LHCN-M2 (cell line): ENCODE measurements at regions not wholly inside any gene's neighbourhood (a gene's known extent, or its start where the extent isn't known, plus 50 kb on each side); places are given as distances from the start of the nearest gene placed in this dataset.
"Not testable (repeated sequence)": the region's sequence is repeated elsewhere in the genome, so short reads cannot be mapped to it uniquely, and the experiment has no call there.

ENCODE experiments used
- DNase-seq: peaks from one replicate; pipeline ENCODE4 v3.0.0-alpha.2; 2012; ENCODE audit warnings: low read depth

DNA sequence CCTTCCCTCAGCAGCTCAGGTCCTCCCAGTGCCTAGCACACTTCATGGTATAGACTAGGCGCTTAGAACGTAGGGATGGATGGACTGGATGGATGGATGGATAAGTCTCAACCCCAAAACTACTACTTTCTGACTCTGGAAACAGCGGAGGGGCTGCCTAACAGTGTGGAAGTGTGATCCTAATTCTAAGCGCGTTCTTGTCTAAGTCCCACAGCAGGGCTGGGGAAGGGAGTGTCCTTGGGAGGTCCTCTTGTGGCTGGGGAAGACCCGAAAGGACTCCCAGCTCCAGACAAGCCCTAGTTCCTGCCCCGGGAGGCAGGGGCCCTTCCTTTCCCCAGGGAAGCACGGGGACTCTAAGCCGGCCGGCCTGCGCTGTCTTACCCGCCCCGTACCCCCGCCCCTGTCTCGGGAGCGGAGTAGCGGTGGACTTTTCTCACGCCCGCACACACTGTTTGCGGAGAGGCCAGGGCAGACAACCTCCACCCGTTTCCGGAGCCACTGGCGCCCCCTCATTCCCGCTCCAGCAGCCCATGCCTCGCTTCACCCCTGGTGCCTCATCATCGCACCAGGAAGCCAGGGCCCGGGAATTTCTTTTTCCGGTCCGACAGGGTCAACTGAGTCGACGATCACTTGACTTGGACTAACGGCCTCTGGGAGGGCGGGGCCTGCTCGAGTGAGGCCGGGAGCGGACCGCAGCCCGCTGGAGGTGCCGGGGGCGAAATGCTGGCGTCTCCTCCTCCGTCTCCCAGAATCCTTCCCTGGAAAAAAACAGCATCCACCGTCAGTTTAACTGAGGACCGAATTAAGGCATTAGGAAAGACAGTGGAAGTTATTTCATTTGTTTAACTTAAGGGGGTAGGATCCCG lies 133.3 kb downstream of the TBC1D2B start:
- DNase-seq: peak; percentile 74

DNA sequence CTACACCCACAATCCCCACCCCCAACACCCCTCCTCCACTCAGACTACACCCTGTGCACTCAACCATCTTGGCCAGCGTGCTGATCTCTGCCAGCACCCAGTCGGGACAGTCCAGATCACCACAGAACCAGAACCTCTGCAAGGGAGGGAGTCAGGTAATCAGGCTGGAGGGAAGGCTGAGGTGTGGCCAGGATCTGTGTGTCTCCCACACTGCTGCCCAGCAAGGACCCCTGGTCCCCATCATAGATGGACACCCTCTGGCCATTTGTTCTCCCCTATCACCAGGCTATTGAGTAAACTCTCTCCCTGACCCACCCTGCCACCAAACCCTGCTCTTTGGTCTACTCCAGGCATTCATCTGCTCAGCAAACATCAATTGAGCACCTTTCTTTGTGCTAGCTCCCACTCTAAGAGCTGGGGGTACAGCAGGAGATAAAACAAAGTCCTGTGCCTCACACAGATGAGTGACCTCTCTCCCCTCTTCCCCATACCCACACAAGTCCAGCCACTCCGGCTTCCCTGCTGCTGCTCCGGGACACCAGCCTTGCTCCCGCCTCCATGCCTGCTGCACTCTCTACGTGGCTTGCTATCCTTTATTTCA lies 134.8 kb downstream of the TBC1D2B start:
- DNase-seq: no peak

DNA sequence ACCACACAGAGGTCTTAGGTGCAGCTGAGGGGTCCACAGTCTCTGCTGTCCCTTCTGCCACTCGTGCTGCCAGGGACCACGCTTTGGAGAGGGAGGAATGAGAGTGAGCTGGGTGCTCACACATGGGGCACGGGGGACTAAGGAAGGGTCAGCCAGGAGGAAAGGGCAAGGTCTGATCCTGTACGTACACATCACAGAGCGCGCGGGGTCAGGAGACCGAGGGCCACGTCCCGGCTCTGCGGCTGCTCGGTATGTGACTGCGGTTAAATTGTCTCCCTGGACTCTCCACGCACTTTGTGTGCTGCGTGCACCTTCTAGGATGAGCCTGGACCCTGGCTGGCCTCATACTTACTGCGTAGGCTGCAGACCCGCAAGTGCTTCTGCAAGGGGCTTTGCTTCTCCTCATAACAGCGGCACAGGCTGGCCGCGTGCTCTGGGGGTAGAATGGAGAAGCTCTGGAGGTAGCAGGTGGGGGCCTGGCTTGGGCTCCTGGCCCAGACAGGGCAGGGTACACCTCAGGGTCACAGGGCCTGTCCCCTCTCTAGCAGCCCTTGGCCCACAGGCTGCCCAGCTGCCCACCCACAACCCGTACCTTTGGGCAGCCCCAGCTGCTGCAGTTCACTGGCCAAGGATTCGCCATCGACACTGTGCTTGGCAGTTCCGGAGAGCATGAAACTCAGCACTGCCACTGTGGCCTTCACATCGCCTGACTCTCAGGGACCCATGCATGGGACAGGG lies 136.3 kb downstream of the TBC1D2B start:
- not testable (repeated sequence) for DNase-seq

DNA sequence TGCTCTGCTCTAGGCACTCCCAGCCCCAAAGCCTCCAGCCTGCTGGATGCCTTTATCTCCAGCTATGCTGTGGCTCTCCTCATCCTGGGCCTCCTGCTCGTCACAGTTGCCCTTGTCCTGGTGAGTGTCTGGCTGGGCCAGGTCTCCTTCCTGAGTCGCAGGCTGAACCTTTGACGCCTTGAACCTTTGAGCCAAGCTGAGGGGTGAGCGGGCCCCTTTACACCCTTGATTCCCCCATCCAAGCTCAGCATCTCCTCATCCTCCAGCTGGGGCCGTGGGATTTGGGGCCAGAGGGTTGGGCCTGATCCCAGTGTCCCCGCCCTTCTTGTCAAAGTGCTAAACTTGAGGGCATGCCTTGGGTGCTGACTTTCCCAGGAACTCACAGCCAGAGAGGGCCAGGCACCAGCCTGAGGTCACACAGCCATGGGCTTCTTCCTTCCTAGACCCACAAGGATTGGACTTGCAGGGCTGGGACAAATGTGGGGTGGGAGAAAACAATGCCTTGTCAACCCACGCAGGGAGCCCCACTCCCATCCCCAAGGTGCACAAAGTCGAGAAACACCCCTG lies 137.0 kb downstream of the TBC1D2B start:
- no peak for DNase-seq

DNA sequence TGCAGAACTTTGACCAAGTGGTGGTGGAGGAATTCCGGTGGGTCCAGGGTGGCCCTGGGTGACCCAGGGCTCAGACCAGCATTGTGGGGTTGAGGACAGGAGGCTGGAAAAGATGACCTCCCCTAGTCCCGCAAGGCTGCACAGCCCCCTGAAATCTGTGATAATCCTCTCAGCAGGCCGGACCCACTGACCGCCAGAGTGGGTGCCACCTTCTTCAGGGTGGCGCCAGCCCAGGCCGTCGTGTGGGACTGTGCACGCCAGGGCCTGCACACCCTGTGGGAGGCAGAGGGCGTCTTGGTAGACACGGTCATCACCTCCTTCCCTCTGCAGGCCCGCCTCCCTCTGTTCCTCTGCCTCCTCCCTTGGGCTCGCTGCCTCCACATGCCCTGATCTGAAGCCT lies 137.7 kb downstream of the TBC1D2B start:
- no peak for DNase-seq

DNA sequence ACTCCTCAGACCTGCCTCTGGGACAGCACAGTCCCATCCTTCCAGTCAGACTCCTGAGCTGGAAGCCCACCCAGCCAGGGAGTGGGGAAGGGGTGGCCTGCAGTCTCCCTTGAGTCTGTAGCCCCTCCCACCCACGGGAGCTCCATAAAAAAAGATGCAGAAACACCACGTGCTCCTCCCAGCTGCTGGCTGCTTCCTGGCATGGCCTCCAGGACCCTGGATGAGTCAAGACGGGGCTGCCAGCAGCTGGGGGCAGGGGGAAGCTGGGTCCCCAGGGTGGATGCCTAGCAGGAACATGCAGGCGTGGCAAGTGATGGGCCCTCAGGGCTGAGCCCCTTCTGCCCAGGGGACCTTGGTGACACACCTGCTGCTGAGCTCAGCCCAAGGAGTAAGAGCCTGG lies 138.5 kb downstream of the TBC1D2B start:
- peak; percentile 52 for DNase-seq

DNA sequence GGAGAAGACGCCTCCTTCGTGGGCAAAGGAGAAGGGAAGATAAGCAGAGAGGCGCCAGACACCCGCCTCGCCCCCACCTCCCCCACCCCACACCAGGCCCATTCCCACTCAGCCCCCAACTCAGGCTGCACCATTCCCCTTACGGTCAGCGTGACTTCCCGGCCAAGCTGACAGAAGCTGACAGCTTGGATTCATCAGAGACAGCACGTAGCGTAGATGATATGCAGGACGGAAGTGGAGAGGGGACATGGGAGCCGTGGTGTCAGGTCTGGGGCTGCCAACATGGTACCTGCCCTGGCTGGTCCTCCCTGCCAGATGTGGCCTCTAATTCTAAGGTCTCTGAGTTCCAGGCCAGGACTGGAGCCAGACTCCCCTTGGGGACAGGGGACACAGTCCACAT lies 139.0 kb downstream of the TBC1D2B start:
- not testable (repeated sequence) for DNase-seq

DNA sequence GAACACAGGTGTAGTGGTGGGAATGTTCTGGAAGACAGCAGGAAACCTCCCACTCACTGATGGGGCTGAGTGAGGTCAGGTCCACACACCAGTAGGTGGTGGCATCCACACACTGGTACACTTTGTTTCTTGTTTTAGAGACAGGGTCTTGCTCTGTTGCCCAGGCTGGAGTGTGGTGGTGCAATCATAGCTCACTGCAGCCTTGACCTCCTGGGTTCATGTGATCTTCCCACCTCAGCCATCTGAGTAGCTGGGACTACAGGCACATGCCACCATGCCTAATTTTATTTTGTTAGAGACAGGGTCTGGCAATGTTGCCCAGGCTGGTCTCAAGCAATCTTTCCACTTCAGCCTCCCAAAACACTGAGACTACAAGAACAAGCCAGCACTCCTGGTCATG lies 140.9 kb downstream of the TBC1D2B start:
- DNase-seq: not testable (repeated sequence)

DNA sequence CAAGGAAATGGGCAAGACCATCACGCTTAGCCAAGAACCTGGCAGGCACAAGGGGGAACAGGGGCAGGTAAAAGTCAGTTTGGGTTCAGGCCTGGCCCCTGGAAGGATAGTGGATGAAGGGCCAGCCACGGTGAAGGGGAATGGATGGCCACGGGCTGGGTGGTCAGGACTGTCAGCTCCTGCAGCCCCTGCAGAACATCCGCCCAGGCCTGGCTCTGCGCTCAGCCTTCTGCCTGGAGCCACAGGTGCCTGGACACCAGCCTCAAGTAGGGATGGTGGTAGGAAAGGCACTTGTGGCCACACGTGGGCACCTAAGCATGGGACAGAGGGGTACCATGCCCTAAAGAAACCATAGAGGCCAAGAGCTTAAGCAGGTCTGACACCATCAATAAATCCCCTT lies 143.0 kb downstream of the TBC1D2B start:
- DNase-seq: not testable (repeated sequence)

DNA sequence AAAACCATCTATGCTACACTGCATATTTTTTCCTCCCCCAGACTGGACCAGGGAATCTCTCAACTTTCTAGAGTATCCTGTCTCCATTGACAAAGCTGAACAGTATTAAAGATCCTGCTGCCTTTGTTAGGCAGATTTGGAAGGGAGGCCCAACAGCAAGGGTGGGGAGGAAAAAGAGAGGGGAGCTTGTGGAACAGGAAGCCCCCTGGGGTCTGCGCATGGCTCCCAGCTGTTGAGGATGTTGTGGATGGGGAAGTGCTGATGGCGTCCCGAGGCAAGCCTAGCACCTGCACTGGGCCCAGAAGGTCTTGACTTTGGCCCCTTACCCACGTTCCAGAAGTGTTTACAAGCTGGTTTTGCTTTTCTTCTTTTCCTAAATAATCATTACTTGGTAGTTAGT lies 146.6 kb downstream of the TBC1D2B start:
- DNase-seq: not testable (repeated sequence)

DNA sequence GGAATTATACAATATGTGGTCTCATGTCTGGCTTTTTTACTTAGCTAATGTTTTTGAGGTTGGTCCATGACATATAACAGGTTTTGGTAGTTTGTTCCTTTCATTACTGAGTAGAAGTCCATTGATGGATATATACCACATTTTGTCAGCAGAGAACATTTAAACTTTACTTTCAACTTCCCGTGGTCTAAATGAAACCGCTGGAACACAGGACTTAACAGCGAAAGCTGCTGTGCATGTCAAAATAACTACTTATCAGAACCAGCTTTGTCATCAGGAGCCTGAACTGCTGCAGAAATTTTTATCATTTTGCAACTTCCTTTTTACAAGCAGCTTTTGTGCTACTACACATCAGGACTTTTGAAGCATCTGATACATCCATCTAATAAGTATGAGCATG lies 147.0 kb downstream of the TBC1D2B start:
- DNase-seq: not testable (repeated sequence)

DNA sequence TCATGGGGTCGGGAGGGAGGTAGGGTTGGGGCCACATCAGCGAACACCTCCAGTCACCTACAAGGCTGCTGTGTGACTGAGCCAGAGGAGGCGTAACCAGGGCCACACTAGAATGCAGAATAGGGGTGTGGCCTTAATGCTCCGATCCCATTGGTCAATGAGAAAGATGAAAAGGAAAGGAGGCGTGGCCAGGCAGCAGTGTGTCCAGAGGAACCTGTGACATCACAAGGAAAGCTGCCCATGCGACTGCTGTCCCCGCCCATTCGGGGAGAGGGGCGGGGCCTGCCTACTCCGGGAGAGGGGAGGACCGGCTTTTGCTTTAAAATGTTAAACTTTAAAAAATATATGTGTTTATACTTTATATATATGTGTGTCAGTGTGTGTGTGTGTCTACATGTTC lies 150.7 kb downstream of the TBC1D2B start:
- peak; percentile 22 for DNase-seq

DNA sequence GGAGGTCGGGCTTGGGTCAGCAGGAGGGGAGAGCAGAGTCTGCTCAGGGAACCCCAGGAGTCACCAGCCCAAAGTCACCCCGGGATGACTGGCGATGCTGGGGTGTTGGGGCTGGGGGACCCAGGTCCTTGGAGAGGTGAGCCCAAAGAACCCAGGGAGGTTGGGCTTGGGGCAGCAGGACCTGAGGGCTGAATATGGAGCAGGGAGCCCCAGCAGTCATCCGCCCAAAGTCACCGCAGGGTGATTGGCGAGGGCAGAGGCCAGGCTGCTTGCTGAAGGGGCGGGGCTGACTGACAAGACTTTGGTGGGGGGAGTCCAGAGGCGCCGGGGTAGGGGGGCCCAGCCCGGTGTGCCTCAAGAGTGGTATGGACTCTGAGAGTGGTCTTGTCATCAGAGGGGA lies 151.2 kb downstream of the TBC1D2B start:
- not testable (repeated sequence) for DNase-seq

DNA sequence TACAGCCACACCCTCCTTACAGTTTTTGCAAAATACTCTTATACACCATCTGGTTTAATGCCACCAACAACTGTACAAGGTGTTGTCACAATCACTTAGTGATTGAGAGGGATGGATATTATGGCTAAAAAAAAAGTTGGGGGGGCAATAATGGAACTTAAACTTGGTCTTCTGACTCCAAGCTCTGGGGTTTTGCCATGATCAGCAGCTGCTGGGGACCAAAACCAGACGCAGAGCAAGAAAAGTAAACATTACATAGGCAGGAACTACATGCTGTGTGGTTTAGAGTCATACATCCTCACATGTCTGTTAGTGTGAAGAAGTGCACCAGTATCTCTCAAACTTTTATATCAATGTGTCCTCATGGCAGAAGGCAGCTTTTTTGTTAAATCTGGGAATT lies 152.4 kb downstream of the TBC1D2B start:
- not testable (repeated sequence) for DNase-seq

DNA sequence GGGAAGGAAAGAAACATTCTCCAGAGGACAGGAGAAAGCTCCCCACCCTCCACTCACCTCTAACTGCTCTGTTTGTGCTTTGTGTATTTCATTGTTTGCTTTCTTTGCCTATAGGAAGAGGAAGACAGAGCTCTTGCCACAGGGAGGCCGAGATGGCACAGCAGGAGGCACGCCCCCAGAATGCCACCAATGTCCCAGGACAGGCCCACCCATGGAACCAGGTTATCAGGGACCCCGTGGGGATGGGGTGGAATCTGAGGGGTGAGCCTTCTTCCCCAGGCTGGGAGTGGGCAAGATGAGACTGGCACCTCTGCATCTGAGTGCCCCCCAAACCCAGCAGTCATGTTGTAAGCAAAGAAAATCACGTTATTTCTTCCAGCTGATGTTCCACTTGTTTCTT lies 155.8 kb downstream of the TBC1D2B start:
- DNase-seq: no peak

DNA sequence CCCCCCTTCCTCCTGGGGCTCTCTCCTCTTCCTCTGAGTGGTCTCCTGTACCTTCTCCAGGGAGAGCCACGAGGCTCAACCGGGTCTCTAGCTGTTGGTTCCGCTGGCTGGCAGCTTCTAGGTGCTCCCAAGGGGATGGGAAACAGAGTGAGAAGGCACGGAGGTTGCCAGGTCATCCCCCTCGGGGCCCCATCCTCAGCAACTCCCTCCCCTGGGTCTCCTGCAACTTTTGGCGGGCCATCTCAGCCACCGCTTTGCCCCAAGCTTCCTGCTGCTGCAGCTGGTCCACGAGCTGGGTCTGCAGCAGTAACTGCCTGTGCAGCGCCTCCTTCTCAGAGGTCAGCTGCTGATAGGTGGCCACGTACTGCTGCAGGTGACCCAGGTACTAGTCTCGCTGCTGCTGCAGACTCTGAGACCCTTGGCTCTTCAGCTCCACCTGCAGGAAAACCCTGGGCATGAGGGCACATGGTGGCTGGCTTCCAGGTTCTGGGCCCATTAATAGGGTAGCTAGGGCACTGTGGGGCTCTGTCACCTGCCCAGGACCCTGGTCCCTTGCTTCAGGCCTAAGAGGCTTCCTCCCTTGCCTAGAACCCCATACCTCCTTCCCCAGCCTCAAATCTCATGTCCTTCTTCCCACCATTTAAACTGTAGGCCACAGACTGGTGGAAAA lies 160.4 kb downstream of the TBC1D2B start:
- DNase-seq: not testable (repeated sequence)

DNA sequence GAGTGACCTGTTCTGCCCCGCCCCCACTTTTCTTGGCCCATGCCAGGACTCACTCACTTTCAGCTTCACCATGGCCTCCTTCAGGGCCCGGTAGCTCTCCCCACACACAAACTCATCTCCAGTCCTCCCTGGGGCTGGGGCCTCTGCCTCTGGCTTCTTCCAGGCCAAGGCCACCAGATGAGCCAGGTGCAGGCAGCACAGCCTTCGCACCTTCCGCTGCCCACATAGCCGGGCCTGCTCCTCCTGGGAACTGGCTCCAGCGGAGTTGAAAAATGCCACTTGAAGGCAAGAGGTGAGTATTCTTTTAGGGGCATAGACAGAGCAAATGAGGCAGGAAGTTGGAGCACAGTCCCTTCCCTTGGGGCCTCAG lies 161.6 kb downstream of the TBC1D2B start:
- DNase-seq: not testable (repeated sequence)

DNA sequence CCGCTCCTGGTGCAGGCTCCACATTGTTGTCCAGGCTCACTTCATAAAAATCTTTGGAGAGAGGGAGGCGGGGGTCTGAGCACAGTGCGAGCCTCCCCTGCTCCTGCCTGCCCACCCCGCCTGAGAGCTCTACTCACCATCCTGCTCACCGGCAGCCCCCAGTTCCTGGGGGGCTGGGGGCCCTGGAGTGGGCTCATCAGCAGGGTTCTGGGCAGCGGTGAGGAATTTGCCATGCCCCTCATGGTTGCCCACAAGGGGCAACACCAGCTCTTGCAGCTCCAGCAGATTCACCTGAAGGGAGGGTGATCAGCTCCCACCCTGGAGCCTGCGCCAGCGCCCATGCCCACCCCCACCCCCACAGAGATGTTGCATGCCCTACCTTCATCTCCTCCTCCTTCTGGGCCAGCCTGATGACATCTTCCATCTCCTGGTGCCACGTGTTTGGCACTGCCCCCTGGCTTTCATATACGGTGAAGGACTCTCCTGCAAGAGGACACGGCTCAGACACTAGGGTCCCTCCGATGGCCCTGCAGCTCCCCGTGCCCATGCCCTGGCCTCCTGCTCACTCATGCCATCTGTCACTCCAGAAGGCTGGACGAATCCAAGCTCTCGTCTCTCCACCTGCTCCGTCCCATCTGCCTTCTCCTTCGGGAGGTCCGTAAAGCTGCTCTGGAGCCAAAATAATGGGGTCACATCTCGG lies 162.1 kb downstream of the TBC1D2B start:
- DNase-seq: no peak

DNA sequence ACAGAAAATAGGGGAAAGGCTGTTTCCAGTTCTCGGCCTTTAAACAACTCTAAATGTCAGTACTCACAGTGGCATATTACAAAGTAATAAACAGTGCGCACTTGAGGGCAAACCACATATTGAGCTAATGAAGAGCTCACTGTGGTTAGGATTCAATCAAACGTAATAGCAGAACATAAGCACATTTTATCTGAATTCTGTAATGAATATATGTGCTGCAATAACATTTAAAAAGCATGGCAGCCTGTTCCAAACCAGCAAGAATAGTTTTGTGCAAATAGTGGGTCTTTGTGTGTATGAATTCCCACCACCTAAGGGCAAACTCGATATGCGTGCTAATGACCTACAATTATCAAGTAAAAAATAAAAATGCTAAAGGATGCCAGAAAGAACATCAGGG lies 163.0 kb downstream of the TBC1D2B start:
- DNase-seq: not testable (repeated sequence)

DNA sequence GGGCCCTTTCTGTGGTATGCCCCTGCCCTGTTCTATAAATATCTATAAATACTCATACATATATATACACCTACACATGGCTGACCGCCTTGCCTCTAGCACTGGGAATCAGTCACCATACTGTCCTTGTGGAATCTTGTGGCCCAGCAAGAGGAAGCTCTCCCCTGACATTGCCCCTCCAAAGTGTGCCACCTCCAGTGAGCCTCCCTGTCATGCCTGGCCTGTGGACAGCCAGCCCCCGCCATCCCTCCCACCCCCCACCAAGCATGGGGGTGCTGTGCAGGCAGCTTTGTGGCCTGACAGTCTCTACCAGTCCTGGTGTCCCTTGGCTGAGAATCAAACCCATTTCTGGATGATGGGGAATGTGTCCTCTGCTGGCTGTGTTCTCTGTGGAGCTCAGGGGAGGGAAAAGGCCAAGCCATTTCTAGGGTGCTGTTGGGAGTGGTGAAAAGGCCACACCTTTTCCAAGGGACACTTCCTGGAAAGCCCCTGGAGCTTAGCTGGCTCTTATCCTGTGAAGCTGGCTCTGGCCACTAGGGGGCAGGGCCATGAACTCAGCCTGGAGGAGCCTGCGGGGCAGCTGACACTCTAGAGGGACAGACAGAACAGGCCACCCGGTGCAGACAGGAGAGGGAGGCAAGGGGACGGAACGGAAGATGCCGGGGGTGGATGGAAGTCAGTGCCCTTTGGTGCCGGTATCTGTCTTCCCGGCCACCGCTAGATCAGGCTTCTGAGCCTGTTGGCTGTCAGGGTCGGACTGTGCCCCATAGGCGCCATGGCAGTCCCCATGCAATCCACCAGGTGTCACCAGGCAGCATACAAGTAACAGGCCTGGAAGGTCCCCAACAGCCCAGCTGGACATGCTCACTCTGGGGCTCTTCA lies 167.2 kb downstream of the TBC1D2B start:
- DNase-seq: peak; percentile 66
